ENCODE measurements at regions not wholly inside any gene's neighbourhood (a gene's known extent, or its start where the extent isn't known, plus 50 kb on each side); places are given as distances from the start of the nearest gene placed in this dataset.
"Not testable (repeated sequence)": the region's sequence is repeated elsewhere in the genome, so short reads cannot be mapped to it uniquely, and the experiment has no call there.

GRCh38 chr7:68254815-68255214, 1258.2 kb downstream of the TYW1 start:
- not testable (repeated sequence) for DNase-seq

GRCh38 chr7:68256295-68256694, 1259.7 kb downstream of the TYW1 start:
- no peak for DNase-seq

- DNase-seq = peak; percentile 3
These were observed 1262.0 kb downstream of the TYW1 start for GRCh38 chr7:68258609-68259008.

GRCh38 chr7:68265258-68265657, 1268.6 kb downstream of the TYW1 start:
- no peak for DNase-seq

GRCh38 chr7:68266004-68266579, 1269.5 kb downstream of the TYW1 start:
- DNase-seq = no peak

- no peak for DNase-seq
These were observed 1270.9 kb downstream of the TYW1 start for GRCh38 chr7:68267486-68267885.

GRCh38 chr7:68269405-68269804, 1272.8 kb downstream of the TYW1 start:
- no peak for DNase-seq

- no peak for DNase-seq
These were observed 1275.9 kb downstream of the TYW1 start for GRCh38 chr7:68272507-68272906.

GRCh38 chr7:68276725-68277124, 1280.1 kb downstream of the TYW1 start:
- no peak for DNase-seq

- DNase-seq = no peak
These were observed 1283.3 kb downstream of the TYW1 start for GRCh38 chr7:68279827-68280400.

GRCh38 chr7:68280931-68281330, 1284.3 kb downstream of the TYW1 start:
- DNase-seq = no peak

GRCh38 chr7:68288144-68288593, 1291.5 kb downstream of the TYW1 start:
- peak; percentile 51 for DNase-seq

- DNase-seq = no peak
These were observed 1295.1 kb downstream of the TYW1 start for GRCh38 chr7:68291710-68292109.

- no peak for DNase-seq
These were observed 1298.8 kb downstream of the TYW1 start for GRCh38 chr7:68295386-68295785.

- no peak for DNase-seq
These were observed 1293.7 kb upstream of the AUTS2 start for GRCh38 chr7:68304536-68304935.

GRCh38 chr7:68306692-68307107, 1291.6 kb upstream of the AUTS2 start:
- no peak for DNase-seq

- no peak for DNase-seq
These were observed 1289.0 kb upstream of the AUTS2 start for GRCh38 chr7:68309271-68309670.

GRCh38 chr7:68309806-68310205, 1288.5 kb upstream of the AUTS2 start:
- DNase-seq = no peak

- DNase-seq = no peak
These were observed 1286.3 kb upstream of the AUTS2 start for GRCh38 chr7:68311958-68312357.

GRCh38 chr7:68313806-68314205, 1284.5 kb upstream of the AUTS2 start:
- peak; percentile 17 for DNase-seq

GRCh38 chr7:68314208-68314607, 1284.1 kb upstream of the AUTS2 start:
- no peak for DNase-seq

GRCh38 chr7:68317476-68317875, 1280.8 kb upstream of the AUTS2 start:
- no peak for DNase-seq

- DNase-seq = no peak
These were observed 1279.2 kb upstream of the AUTS2 start for GRCh38 chr7:68319061-68319460.

GRCh38 chr7:68321076-68321639, 1277.1 kb upstream of the AUTS2 start:
- DNase-seq = peak; percentile 52

Data from NCI-H510A treated with DMSO at 0.1 percent for 48 hours (cell line).